GM19193 (cell line): ENCODE measurements at regions not wholly inside any gene's neighbourhood (a gene's known extent, or its start where the extent isn't known, plus 50 kb on each side); places are given as distances from the start of the nearest gene placed in this dataset.

Experiments used
- POLR2A ChIP-seq: IDR thresholded peaks from 4 replicates; pipeline ENCODE4 v1.6.1; 2011; ENCODE audit not compliant: insufficient read depth, insufficient read length; ENCODE audit errors: extremely low read depth

GRCh38 chr6:113526995-113527394, 330.1 kb upstream of the MARCKS start:
- no peak for TF ChIP-seq POLR2A

GRCh38 chr6:113528111-113528510, 329.0 kb upstream of the MARCKS start:
- no peak for TF ChIP-seq POLR2A

GRCh38 chr6:113529196-113529595, 327.9 kb upstream of the MARCKS start:
- no peak for TF ChIP-seq POLR2A

- no peak for TF ChIP-seq POLR2A
Observed at GRCh38 chr6:113529879-113530278, 327.3 kb upstream of the MARCKS start.

- no peak for TF ChIP-seq POLR2A
Observed at GRCh38 chr6:113530769-113531168, 326.4 kb upstream of the MARCKS start.

- TF ChIP-seq POLR2A: no peak
Observed at GRCh38 chr6:113539202-113539601, 317.9 kb upstream of the MARCKS start.

- TF ChIP-seq POLR2A: no peak
Observed at GRCh38 chr6:113539623-113540022, 317.5 kb upstream of the MARCKS start.

- TF ChIP-seq POLR2A: no peak
Observed at GRCh38 chr6:113540466-113540865, 316.7 kb upstream of the MARCKS start.

GRCh38 chr6:113551168-113551567, 306.0 kb upstream of the MARCKS start:
- no peak for TF ChIP-seq POLR2A

GRCh38 chr6:113556775-113557174, 300.4 kb upstream of the MARCKS start:
- no peak for TF ChIP-seq POLR2A

GRCh38 chr6:113558431-113558830, 298.7 kb upstream of the MARCKS start:
- no peak for TF ChIP-seq POLR2A

GRCh38 chr6:113558966-113559365, 298.2 kb upstream of the MARCKS start:
- no peak for TF ChIP-seq POLR2A

- TF ChIP-seq POLR2A: no peak
Observed at GRCh38 chr6:113560376-113560775, 296.8 kb upstream of the MARCKS start.

GRCh38 chr6:113560908-113561307, 296.2 kb upstream of the MARCKS start:
- TF ChIP-seq POLR2A: no peak

GRCh38 chr6:113562248-113562647, 294.9 kb upstream of the MARCKS start:
- no peak for TF ChIP-seq POLR2A

- TF ChIP-seq POLR2A: peak; percentile 59
Observed at GRCh38 chr6:113564371-113565171, 292.6 kb upstream of the MARCKS start.

GRCh38 chr6:113565306-113565705, 291.8 kb upstream of the MARCKS start:
- TF ChIP-seq POLR2A: no peak

- TF ChIP-seq POLR2A: no peak
Observed at GRCh38 chr6:113570161-113570560, 287.0 kb upstream of the MARCKS start.

- TF ChIP-seq POLR2A: no peak
Observed at GRCh38 chr6:113570641-113571040, 286.5 kb upstream of the MARCKS start.
